ENCODE measurements at regions not wholly inside any gene's neighbourhood (a gene's known extent, or its start where the extent isn't known, plus 50 kb on each side); places are given as distances from the start of the nearest gene placed in this dataset.

- TF ChIP-seq CTCF (IDR thresholded peaks at IDR 0.05) (no peak), POLR2A (IDR thresholded peaks at IDR 0.05) (no peak)
Observed at GRCh38 chrX:142054094-142054493, 150.4 kb downstream of the MAGEC1 start.

Data from testis (tissue), 2 donors.